WTC11 (cell line): ENCODE measurements at regions not wholly inside any gene's neighbourhood (a gene's known extent, or its start where the extent isn't known, plus 50 kb on each side); places are given as distances from the start of the nearest gene placed in this dataset.

ENCODE experiments used
- ATAC-seq: fragments of 200-7000 bp; cut with Tn5 transposase; 2 replicates; pipeline ENCODE4 v1.10.0; 2021; ENCODE audit warnings: mild to moderate bottlenecking, moderate library complexity
- CTCF ChIA-PET: fragments of 300-600 bp; sonication (Branson Sonifier 250); formaldehyde crosslinking; loops from one replicate; lab custom pipeline; 2021; ENCODE audit warnings: antibody characterized with exemption; lab: Charles Lee
- POLR2A ChIA-PET: fragments of 350-600 bp; sonication (Branson Sonifier 250); formaldehyde crosslinking; loops from one replicate; lab custom pipeline; 2021; ENCODE audit warnings: antibody characterized with exemption; lab: Charles Lee
- DNase-seq: peaks from one replicate; pipeline ENCODE4 v3.0.0; 2021; ENCODE audit warnings: low spot score
- H3K27ac Mint-ChIP-seq: 2 replicates; pipeline ENCODE4 v1.8.0; 2021; ENCODE audit warnings: mixed read lengths
- H3K27me3 Mint-ChIP-seq: 2 replicates; pipeline ENCODE4 v1.8.0; 2021; ENCODE audit warnings: low read depth, mild to moderate bottlenecking, moderate library complexity, mixed read lengths
- H3K36me3 Mint-ChIP-seq: 2 replicates; pipeline ENCODE4 v1.8.0; 2021; ENCODE audit warnings: mixed read lengths
- H3K4me1 Mint-ChIP-seq: 2 replicates; pipeline ENCODE4 v1.8.0; 2022; ENCODE audit warnings: mixed read lengths
- H3K4me3 Mint-ChIP-seq: 2 replicates; pipeline ENCODE4 v1.8.0; 2021; ENCODE audit warnings: mild to moderate bottlenecking, moderate library complexity, mixed read lengths
- H3K9me3 Mint-ChIP-seq: 2 replicates; pipeline ENCODE4 v1.8.0; 2021; ENCODE audit warnings: mixed read lengths
- CBFB ChIP-seq: sonication (generic); formaldehyde crosslinking; IDR thresholded peaks from 2 replicates; pipeline ENCODE4 v1.8.1; 2022; ENCODE audit warnings: mild to moderate bottlenecking, low read depth, missing genetic modification reagents
- ELF4 ChIP-seq: sonication (generic); formaldehyde crosslinking; IDR thresholded peaks from 2 replicates; pipeline ENCODE4 v1.8.1; 2022; ENCODE audit warnings: low read depth, mild to moderate bottlenecking, moderate library complexity, missing genetic modification reagents
- EMX1 ChIP-seq: fragments of 250-450 bp; sonication (Bioruptor Pico); IDR thresholded peaks from 2 replicates; pipeline ENCODE4 v1.8.0; 2021; ENCODE audit warnings: mild to moderate bottlenecking
- FOXK1 ChIP-seq: sonication (generic); formaldehyde crosslinking; IDR thresholded peaks from 2 replicates; pipeline ENCODE4 v1.8.0; 2022; ENCODE audit warnings: mild to moderate bottlenecking, moderate library complexity, missing genetic modification reagents
- HMGA2 ChIP-seq: fragments of 250-450 bp; sonication (Bioruptor Pico); IDR thresholded peaks from 2 replicates; pipeline ENCODE4 v1.4.0; 2021; ENCODE audit warnings: mild to moderate bottlenecking, moderate library complexity
- JUN ChIP-seq: sonication (generic); formaldehyde crosslinking; IDR thresholded peaks from 2 replicates; pipeline ENCODE4 v1.8.0; 2023; ENCODE audit warnings: mild to moderate bottlenecking, missing genetic modification reagents
- KAT7 ChIP-seq: sonication (generic); formaldehyde crosslinking; IDR thresholded peaks from 2 replicates; pipeline ENCODE4 v1.8.1; 2023; ENCODE audit warnings: missing genetic modification reagents, mild to moderate bottlenecking, borderline replicate concordance
- NFYB ChIP-seq: sonication (generic); formaldehyde crosslinking; conservative IDR thresholded peaks from 2 replicates; pipeline ENCODE4 v1.8.0; 2022; ENCODE audit warnings: low read depth, missing genetic modification reagents
- OVOL2 ChIP-seq: fragments of 250-450 bp; sonication (Bioruptor Pico); IDR thresholded peaks from 2 replicates; pipeline ENCODE4 v1.9.0; 2021; ENCODE audit warnings: mild to moderate bottlenecking, borderline replicate concordance
- RELA ChIP-seq: sonication (generic); formaldehyde crosslinking; IDR thresholded peaks from 2 replicates; pipeline ENCODE4 v1.8.1; 2022; ENCODE audit warnings: missing genetic modification reagents, mild to moderate bottlenecking, borderline replicate concordance
- SMAD3 ChIP-seq: sonication (generic); formaldehyde crosslinking; IDR thresholded peaks from 2 replicates; pipeline ENCODE4 v1.8.0; 2022; ENCODE audit warnings: missing genetic modification reagents, mild to moderate bottlenecking, borderline replicate concordance
- SMAD4 ChIP-seq: sonication (generic); formaldehyde crosslinking; IDR thresholded peaks from 2 replicates; pipeline ENCODE4 v1.8.0; 2022; ENCODE audit warnings: mild to moderate bottlenecking, missing genetic modification reagents
- ZNF138 ChIP-seq: sonication (generic); formaldehyde crosslinking; conservative IDR thresholded peaks from 2 replicates; pipeline ENCODE4 v1.8.1; 2022; ENCODE audit warnings: mild to moderate bottlenecking, moderate library complexity, missing genetic modification reagents
- ZNF317 ChIP-seq: sonication (generic); formaldehyde crosslinking; IDR thresholded peaks from 2 replicates; pipeline ENCODE4 v1.8.1; 2023; ENCODE audit warnings: low read depth, mild to moderate bottlenecking, moderate library complexity, missing genetic modification reagents, borderline replicate concordance
- ZNF396 ChIP-seq: fragments of 250-450 bp; sonication (Bioruptor Pico); IDR thresholded peaks from 2 replicates; pipeline ENCODE4 v1.8.0; 2021; ENCODE audit warnings: mild to moderate bottlenecking, moderate library complexity, borderline replicate concordance
- TF ChIP-seq, protein P1 (sequence below): fragments of 250-450 bp; sonication (Bioruptor Pico); IDR thresholded peaks from 2 replicates; pipeline ENCODE4 v1.9.0; 2021; ENCODE audit warnings: mild to moderate bottlenecking
- TF ChIP-seq, protein P2 (sequence below): sonication (generic); formaldehyde crosslinking; IDR thresholded peaks from 2 replicates; pipeline ENCODE4 v1.8.1; 2023; ENCODE audit warnings: mild to moderate bottlenecking, moderate library complexity, missing genetic modification reagents
- TF ChIP-seq, protein P3 (sequence below): fragments of 250-450 bp; sonication (Bioruptor Pico); IDR thresholded peaks from 2 replicates; pipeline ENCODE4 v1.8.0; 2021; ENCODE audit warnings: mild to moderate bottlenecking
- TF ChIP-seq, protein P4 (sequence below): sonication (generic); formaldehyde crosslinking; IDR thresholded peaks from 2 replicates; pipeline ENCODE4 v1.8.0; 2022; ENCODE audit warnings: mild to moderate bottlenecking, missing genetic modification reagents
- TF ChIP-seq, protein P5 (sequence below): fragments of 200-600 bp; IDR thresholded peaks from 2 replicates; pipeline ENCODE4 v1.8.0; 2022; ENCODE audit warnings: antibody characterized with exemption

DNA sequence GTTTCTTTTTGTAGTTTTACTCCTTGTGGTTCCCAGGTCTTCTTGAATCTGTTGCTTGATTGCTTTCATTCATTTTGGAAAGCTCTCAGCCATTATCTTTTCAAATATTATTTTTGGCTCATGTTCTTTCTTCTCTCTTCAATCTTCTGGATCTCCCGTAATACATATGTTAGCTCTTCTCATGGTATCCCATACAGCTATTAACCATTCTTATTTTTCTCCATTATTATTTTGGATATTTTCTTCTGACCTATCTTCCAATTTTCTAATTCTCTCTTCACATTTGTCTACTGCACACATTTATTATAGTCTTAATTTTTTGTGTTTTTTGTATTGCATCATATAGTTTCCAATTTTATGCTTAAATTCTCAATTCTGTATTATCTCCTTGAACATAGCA, 123.9 kb upstream of the ARID2 start (continued):
- TF ChIP-seq, protein P1, sequence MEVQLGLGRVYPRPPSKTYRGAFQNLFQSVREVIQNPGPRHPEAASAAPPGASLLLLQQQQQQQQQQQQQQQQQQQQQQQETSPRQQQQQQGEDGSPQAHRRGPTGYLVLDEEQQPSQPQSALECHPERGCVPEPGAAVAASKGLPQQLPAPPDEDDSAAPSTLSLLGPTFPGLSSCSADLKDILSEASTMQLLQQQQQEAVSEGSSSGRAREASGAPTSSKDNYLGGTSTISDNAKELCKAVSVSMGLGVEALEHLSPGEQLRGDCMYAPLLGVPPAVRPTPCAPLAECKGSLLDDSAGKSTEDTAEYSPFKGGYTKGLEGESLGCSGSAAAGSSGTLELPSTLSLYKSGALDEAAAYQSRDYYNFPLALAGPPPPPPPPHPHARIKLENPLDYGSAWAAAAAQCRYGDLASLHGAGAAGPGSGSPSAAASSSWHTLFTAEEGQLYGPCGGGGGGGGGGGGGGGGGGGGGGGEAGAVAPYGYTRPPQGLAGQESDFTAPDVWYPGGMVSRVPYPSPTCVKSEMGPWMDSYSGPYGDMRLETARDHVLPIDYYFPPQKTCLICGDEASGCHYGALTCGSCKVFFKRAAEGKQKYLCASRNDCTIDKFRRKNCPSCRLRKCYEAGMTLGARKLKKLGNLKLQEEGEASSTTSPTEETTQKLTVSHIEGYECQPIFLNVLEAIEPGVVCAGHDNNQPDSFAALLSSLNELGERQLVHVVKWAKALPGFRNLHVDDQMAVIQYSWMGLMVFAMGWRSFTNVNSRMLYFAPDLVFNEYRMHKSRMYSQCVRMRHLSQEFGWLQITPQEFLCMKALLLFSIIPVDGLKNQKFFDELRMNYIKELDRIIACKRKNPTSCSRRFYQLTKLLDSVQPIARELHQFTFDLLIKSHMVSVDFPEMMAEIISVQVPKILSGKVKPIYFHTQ (CRISPR knock-in tag), result no peak
- TF ChIP-seq OVOL2 (CRISPR knock-in tag), result no peak
- TF ChIP-seq JUN (CRISPR knock-in tag), result no peak
- TF ChIP-seq, protein P2, sequence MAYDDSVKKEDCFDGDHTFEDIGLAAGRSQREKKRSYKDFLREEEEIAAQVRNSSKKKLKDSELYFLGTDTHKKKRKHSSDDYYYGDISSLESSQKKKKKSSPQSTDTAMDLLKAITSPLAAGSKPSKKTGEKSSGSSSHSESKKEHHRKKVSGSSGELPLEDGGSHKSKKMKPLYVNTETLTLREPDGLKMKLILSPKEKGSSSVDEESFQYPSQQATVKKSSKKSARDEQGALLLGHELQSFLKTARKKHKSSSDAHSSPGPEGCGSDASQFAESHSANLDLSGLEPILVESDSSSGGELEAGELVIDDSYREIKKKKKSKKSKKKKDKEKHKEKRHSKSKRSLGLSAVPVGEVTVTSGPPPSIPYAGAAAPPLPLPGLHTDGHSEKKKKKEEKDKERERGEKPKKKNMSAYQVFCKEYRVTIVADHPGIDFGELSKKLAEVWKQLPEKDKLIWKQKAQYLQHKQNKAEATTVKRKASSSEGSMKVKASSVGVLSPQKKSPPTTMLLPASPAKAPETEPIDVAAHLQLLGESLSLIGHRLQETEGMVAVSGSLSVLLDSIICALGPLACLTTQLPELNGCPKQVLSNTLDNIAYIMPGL (CRISPR knock-in tag), result no peak
- no peak for TF ChIP-seq SMAD4
- no peak for TF ChIP-seq ZNF138 (CRISPR knock-in tag)
- no peak for TF ChIP-seq KAT7 (CRISPR knock-in tag)
- TF ChIP-seq, protein P3, sequence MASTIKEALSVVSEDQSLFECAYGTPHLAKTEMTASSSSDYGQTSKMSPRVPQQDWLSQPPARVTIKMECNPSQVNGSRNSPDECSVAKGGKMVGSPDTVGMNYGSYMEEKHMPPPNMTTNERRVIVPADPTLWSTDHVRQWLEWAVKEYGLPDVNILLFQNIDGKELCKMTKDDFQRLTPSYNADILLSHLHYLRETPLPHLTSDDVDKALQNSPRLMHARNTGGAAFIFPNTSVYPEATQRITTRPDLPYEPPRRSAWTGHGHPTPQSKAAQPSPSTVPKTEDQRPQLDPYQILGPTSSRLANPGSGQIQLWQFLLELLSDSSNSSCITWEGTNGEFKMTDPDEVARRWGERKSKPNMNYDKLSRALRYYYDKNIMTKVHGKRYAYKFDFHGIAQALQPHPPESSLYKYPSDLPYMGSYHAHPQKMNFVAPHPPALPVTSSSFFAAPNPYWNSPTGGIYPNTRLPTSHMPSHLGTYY (CRISPR knock-in tag), result no peak
- TF ChIP-seq, protein P4, sequence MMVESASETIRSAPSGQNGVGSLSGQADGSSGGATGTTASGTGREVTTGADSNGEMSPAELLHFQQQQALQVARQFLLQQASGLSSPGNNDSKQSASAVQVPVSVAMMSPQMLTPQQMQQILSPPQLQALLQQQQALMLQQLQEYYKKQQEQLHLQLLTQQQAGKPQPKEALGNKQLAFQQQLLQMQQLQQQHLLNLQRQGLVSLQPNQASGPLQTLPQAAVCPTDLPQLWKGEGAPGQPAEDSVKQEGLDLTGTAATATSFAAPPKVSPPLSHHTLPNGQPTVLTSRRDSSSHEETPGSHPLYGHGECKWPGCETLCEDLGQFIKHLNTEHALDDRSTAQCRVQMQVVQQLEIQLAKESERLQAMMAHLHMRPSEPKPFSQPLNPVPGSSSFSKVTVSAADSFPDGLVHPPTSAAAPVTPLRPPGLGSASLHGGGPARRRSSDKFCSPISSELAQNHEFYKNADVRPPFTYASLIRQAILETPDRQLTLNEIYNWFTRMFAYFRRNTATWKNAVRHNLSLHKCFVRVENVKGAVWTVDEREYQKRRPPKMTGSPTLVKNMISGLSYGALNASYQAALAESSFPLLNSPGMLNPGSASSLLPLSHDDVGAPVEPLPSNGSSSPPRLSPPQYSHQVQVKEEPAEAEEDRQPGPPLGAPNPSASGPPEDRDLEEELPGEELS (CRISPR knock-in tag), result no peak

DNA sequence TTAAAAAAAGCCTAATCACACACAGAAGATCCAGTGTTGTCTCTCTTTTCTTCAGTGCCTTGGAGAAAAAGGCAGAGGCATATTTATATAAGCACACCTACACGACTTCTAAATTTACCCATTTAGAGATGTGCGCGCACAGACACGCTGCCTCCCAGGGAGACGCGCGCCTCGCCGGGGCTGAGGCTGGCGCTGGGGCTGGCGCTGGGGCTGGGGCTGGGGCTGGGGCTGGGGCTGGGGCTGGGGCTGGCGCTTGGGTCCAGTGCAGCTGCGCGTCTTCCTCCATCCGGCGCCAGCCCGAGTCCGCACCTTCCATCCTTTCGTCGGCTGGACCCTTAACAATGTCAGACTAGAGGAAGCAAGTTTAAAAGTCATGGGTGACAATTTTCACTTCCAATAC, 118.4 kb upstream of the ARID2 start:
- POLR2A ChIA-PET, result no interaction called here
- Mint-ChIP-seq H3K9me3 (peaks cover 2% of the 10 kb centered on the region), H3K36me3 (no peaks in the 10 kb centered on the region), H3K4me1 (no peaks in the 10 kb centered on the region), H3K27me3 (no peaks in the 10 kb centered on the region), H3K27ac (no peak overlapping the region), H3K4me3 (no peak overlapping the region)
- ATAC-seq, result no peak
- no peak for DNase-seq
- CTCF ChIA-PET, result no interaction called here
- TF ChIP-seq ZNF317 (CRISPR knock-in tag), result no peak
- TF ChIP-seq EMX1 (CRISPR knock-in tag), result no peak
- no peak for TF ChIP-seq FOXK1
- TF ChIP-seq, protein P5, sequence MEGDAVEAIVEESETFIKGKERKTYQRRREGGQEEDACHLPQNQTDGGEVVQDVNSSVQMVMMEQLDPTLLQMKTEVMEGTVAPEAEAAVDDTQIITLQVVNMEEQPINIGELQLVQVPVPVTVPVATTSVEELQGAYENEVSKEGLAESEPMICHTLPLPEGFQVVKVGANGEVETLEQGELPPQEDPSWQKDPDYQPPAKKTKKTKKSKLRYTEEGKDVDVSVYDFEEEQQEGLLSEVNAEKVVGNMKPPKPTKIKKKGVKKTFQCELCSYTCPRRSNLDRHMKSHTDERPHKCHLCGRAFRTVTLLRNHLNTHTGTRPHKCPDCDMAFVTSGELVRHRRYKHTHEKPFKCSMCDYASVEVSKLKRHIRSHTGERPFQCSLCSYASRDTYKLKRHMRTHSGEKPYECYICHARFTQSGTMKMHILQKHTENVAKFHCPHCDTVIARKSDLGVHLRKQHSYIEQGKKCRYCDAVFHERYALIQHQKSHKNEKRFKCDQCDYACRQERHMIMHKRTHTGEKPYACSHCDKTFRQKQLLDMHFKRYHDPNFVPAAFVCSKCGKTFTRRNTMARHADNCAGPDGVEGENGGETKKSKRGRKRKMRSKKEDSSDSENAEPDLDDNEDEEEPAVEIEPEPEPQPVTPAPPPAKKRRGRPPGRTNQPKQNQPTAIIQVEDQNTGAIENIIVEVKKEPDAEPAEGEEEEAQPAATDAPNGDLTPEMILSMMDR, result no peak
- no peak for TF ChIP-seq NFYB (CRISPR knock-in tag)
- no peak for TF ChIP-seq HMGA2
- TF ChIP-seq ZNF396 (CRISPR knock-in tag), result no peak
- TF ChIP-seq CBFB (CRISPR knock-in tag), result no peak
- no peak for TF ChIP-seq ELF4
- no peak for TF ChIP-seq RELA (CRISPR knock-in tag)
- TF ChIP-seq SMAD3 (CRISPR knock-in tag), result no peak
